ENCODE measurements at regions not wholly inside any gene's neighbourhood (a gene's known extent, or its start where the extent isn't known, plus 50 kb on each side); places are given as distances from the start of the nearest gene placed in this dataset.
"Not testable (repeated sequence)": the region's sequence is repeated elsewhere in the genome, so short reads cannot be mapped to it uniquely, and the experiment has no call there.

- DNase-seq, result no peak
Observed at GRCh38 chr22:27240298-27241075, 561.1 kb downstream of the MN1 start.

GRCh38 chr22:27241430-27242321, 559.9 kb downstream of the MN1 start:
- no peak for DNase-seq

- no peak for DNase-seq
Observed at GRCh38 chr22:27242474-27242873, 559.1 kb downstream of the MN1 start.

GRCh38 chr22:27242917-27243589, 558.5 kb downstream of the MN1 start:
- DNase-seq, result no peak

- no peak for DNase-seq
Observed at GRCh38 chr22:27244328-27244727, 557.2 kb downstream of the MN1 start.

- no peak for DNase-seq
Observed at GRCh38 chr22:27245056-27245455, 556.5 kb downstream of the MN1 start.

GRCh38 chr22:27246558-27246957, 555.0 kb downstream of the MN1 start:
- no peak for DNase-seq

GRCh38 chr22:27247701-27248434, 553.7 kb downstream of the MN1 start:
- no peak for DNase-seq

- no peak for DNase-seq
Observed at GRCh38 chr22:27250418-27250817, 551.1 kb downstream of the MN1 start.

- no peak for DNase-seq
Observed at GRCh38 chr22:27250886-27251285, 550.7 kb downstream of the MN1 start.

- no peak for DNase-seq
Observed at GRCh38 chr22:27251563-27251962, 550.0 kb downstream of the MN1 start.

GRCh38 chr22:27252282-27253049, 549.1 kb downstream of the MN1 start:
- DNase-seq, result no peak

- no peak for DNase-seq
Observed at GRCh38 chr22:27253108-27253902, 548.3 kb downstream of the MN1 start.

- not testable (repeated sequence) for DNase-seq
Observed at GRCh38 chr22:27254063-27254462, 547.5 kb downstream of the MN1 start.

GRCh38 chr22:27255580-27255979, 546.0 kb downstream of the MN1 start:
- no peak for DNase-seq

GRCh38 chr22:27257987-27258386, 543.6 kb downstream of the MN1 start:
- DNase-seq, result no peak

- DNase-seq, result no peak
Observed at GRCh38 chr22:27258616-27259172, 542.9 kb downstream of the MN1 start.

GRCh38 chr22:27259433-27259832, 542.1 kb downstream of the MN1 start:
- DNase-seq, result no peak

GRCh38 chr22:27260087-27260698, 541.4 kb downstream of the MN1 start:
- no peak for DNase-seq

GRCh38 chr22:27262361-27262760, 539.2 kb downstream of the MN1 start:
- DNase-seq, result no peak
